HPDE6-E6E7 (cell line): ENCODE measurements at regions not wholly inside any gene's neighbourhood (a gene's known extent, or its start where the extent isn't known, plus 50 kb on each side); places are given as distances from the start of the nearest gene placed in this dataset.
"Not testable (repeated sequence)": the region's sequence is repeated elsewhere in the genome, so short reads cannot be mapped to it uniquely, and the experiment has no call there.

Source experiments
- DNase-seq: peaks from one replicate; pipeline ENCODE4 v3.0.0; 2011; ENCODE audit warnings: missing footprints; ENCODE audit errors: extremely low spot score

- no peak for DNase-seq
Measured at GRCh38 chr7:70846208-70846607, 285.7 kb upstream of the GALNT17 start.

- no peak for DNase-seq
Measured at GRCh38 chr7:70849580-70850235, 282.2 kb upstream of the GALNT17 start.

GRCh38 chr7:70855373-70855772 lies 276.6 kb upstream of the GALNT17 start:
- no peak for DNase-seq

- peak; percentile 17 for DNase-seq
Measured at GRCh38 chr7:70856901-70857630, 274.9 kb upstream of the GALNT17 start.

DNA sequence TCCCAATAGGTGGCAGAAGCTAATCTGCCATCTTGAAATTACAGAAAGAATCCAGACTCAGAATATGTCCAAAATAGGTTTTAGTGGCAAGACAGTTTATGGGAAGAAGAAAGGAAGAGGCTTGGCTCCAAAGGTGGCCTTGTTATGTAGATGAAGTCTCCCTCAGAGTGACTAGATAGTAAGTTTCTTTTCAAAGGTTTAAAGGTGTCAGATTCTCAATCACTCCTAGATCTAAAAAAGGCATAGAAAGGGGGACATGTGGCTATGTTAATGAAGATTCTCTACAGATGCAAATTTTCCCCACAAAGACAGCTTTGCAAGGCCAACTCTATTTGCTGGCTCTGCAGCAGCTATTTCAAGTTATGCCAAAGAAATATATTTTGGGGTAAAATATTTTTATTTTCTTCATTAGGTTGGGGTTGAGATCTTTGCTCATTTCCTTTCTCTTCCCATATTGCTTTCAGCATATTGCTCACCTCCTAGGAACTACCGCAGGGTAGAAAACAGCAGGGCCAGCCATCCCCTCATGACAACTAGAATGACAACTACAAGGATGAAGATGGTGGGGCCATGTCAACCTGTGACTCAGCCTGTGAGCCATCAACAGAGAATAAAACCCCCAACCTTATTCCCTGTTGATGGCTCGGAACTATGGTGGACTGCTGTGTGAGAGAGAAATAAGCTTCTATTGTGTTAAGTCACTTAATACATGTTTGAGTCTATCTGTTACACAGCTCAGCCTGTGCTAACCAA lies 274.0 kb upstream of the GALNT17 start:
- no peak for DNase-seq

- DNase-seq: no peak
Measured at GRCh38 chr7:70867513-70867912, 264.4 kb upstream of the GALNT17 start.

- no peak for DNase-seq
Measured at GRCh38 chr7:70870349-70870748, 261.6 kb upstream of the GALNT17 start.

DNA sequence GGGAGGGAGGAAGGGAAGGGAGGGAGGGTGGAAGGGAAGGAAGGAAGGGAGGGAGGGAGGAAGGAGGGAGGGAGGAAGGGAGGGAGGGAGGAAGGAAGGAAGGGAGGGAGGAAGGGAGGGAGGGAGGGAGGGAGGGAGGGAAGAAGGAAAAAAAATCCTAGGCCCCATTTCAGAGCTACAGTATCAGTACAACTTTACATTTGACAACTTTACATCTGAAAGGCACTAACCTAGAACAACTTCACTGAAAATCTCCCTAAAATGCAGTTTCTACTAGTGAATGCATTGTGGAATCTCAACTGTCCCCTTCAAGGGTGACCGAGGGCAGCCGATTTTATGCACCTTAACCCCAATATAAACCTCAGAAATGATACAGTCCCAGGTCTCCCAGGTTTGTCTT lies 259.8 kb upstream of the GALNT17 start:
- no peak for DNase-seq

DNA sequence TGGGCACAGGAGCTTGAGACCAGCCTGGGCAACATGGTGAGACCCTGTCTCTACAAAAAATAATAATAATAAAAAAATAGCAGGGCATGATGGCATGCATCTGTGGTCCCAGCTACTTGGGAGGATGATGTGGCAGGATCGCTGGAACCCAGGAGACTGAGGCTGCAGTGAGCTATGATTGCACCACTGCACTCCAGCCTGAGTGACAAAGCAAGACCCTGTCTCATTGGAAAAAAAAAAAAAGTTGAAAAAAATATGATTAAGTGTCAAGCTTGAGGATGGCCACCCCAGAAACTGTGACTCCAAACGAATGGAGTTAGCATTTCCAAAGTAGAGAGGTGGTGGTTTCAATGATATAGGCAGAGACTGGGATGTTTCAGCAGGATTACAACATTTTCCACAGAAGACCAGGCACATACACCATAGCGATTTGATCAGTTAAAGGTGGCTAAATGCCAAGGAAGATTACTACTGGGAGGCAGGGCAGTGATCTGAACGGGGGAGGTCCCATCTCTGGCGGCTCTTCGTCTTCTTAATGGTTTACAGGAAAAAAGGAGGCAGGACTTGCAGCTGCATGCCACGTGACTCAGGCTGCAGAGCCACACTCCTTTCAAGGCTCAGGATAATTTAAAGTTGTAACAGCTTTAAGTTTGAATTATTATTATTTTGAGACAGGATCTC lies 250.6 kb upstream of the GALNT17 start:
- no peak for DNase-seq

DNA sequence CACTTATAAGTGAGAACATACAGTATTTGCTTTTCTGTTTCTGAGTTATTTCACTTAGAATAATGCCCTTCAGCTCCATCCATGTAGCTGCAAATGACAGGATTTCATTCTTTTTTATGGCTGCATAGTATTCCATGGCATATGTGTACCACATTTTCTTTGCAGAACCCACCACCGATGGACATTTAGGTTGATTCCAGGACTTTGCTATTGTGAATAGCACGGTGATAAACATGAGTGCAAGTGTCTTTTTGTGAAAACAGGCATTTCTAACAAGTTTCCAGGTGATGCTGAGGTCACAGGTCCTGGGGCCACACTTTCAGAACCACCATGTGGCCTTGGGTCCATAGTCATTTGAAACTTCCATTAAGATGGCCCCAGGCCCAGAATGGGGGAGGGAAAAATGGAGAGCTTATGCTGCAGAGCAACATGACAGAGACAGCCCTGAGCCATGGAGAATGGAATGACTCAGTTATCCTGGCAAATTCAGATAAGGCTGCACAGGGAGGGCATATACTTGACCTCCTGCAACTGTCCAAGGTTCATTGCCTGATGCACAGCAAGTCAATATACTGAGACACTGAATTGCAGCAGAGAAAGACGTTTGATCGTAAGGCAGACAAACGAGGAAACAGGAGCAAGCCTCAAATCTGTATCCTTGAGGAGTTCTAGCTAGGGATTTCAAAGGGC lies 248.0 kb upstream of the GALNT17 start:
- no peak for DNase-seq

- no peak for DNase-seq
Measured at GRCh38 chr7:70884440-70884764, 247.5 kb upstream of the GALNT17 start.

- DNase-seq: no peak
Measured at GRCh38 chr7:70884809-70885208, 247.1 kb upstream of the GALNT17 start.

DNA sequence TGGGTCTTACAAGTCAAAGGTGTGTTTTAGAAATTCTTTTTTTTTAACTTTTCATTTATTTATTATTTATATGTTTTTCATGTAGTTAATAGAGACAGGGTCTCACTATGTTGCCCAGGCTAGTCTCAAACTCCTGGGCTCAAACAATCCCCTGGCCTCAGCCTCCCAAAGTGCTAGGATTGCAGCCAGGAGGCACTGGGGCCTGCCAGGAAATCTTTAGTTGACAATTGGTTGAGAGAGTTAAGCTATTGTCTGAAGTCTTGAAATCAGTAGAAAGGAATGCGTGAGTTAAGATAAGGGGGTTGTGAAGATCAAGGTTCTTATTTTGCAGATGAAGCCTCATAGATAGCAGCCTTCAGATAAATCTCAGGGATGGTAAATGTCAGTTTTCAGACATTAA lies 245.4 kb upstream of the GALNT17 start:
- no peak for DNase-seq

DNA sequence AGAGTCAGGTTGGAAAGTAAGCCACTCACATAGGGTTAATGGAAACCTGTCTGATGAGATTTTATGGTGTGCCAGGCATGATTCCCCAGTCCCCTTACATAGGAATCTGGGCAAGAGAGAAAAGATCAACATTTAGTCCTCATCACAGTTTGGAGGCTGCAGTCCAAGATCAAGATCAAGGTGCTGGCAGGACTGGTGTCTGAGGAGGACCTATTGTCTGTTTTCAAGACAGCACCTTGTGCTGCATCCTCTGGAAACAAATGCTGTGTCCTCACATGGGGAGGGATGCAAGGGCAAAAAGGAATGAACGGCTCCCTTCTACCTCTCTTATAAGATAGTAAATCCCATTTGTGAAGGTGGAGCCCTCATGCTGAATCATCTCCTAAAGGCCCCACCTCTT lies 244.8 kb upstream of the GALNT17 start:
- no peak for DNase-seq

- DNase-seq: no peak
Measured at GRCh38 chr7:70890147-70890969, 241.6 kb upstream of the GALNT17 start.

DNA sequence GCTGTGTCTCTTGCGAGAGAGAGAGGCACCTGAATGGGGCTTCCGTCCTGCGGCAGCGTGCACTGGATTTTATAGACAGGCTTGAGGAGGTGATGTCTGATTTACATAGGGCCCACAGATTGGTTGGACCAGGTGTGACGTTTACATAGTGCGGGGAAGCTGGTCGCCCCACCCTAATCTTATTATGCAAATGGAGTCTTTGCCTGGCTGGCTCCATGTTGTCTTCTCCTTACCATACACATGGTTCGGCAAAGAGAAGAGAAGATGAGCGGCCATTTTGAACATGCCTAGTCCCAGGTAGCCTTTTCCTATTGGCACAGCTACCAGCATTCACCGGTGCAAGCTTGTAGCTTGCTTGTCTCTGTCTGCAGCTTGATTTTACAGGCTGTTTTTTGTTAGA lies 238.5 kb upstream of the GALNT17 start:
- DNase-seq: no peak

DNA sequence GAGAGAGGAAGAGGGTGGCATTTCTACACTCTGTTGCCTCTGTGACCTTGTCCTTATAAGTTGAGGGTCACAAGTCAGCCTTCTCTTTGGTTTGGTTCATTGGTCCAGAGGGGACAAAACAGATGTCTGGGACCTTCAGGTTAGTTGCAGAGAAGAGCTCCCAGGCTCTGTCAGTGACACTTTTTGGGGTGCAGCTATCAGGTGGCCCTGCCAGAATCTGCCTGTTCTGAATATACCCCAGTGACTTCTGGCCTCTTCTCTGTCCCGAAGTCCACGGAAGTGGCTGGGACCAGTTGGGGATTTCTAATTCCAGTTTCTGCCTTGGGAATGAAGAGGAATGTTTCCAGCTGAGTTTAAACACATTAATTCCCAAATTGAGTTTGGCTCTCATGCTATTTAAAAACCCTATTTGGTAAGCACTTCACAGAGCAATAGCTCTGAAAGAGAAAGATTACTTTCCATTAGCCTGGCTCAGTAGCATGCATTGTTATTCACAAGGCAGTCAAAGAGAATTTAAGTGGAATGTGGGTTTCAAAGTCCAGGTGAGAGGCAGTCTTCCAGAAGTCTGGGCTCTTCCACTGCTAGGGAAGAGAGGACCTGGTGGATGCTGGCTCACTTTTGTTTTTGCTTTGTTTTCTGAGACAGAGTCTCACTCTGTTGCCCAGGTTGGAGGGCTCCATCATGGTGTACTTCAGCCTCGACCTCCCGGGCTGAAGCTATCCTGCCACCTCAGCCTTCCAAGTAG lies 237.8 kb upstream of the GALNT17 start:
- no peak for DNase-seq

GRCh38 chr7:70894799-70895198 lies 237.1 kb upstream of the GALNT17 start:
- DNase-seq: no peak

GRCh38 chr7:70895337-70896200 lies 236.4 kb upstream of the GALNT17 start:
- DNase-seq: not testable (repeated sequence)
